ENCODE measurements at regions not wholly inside any gene's neighbourhood (a gene's known extent, or its start where the extent isn't known, plus 50 kb on each side); places are given as distances from the start of the nearest gene placed in this dataset.

- DNase-seq (ENCODE audit: low read depth), result no peak
These were observed 1262.8 kb upstream of the CDH8 start for GRCh38 chr16:63298993-63299392.

GRCh38 chr16:63292036-63292435 lies 1255.8 kb upstream of the CDH8 start:
- DNase-seq (ENCODE audit: low read depth), result no peak

GRCh38 chr16:63289834-63290460 lies 1253.7 kb upstream of the CDH8 start:
- peak; percentile 33 for DNase-seq (ENCODE audit: low read depth)

- no peak for DNase-seq (ENCODE audit: low read depth)
These were observed 1251.2 kb upstream of the CDH8 start for GRCh38 chr16:63287401-63287800.

GRCh38 chr16:63283721-63284120 lies 1247.5 kb upstream of the CDH8 start:
- DNase-seq (ENCODE audit: low read depth), result no peak

- DNase-seq (ENCODE audit: low read depth), result no peak
These were observed 1208.4 kb upstream of the CDH8 start for GRCh38 chr16:63244631-63245030.

- no peak for DNase-seq (ENCODE audit: low read depth)
These were observed 1205.3 kb upstream of the CDH8 start for GRCh38 chr16:63241497-63242028.

- no peak for DNase-seq (ENCODE audit: low read depth)
These were observed 1202.9 kb upstream of the CDH8 start for GRCh38 chr16:63239065-63239570.

- DNase-seq (ENCODE audit: low read depth), result no peak
These were observed 1194.3 kb upstream of the CDH8 start for GRCh38 chr16:63230421-63231040.

GRCh38 chr16:63228259-63228658 lies 1192.0 kb upstream of the CDH8 start:
- DNase-seq (ENCODE audit: low read depth), result no peak

GRCh38 chr16:63223851-63224250 lies 1187.6 kb upstream of the CDH8 start:
- no peak for DNase-seq (ENCODE audit: low read depth)

GRCh38 chr16:63216696-63217423 lies 1180.6 kb upstream of the CDH8 start:
- no peak for DNase-seq (ENCODE audit: low read depth)

GRCh38 chr16:63201851-63202250 lies 1165.6 kb upstream of the CDH8 start:
- no peak for DNase-seq (ENCODE audit: low read depth)

- no peak for DNase-seq (ENCODE audit: low read depth)
These were observed 1164.7 kb upstream of the CDH8 start for GRCh38 chr16:63200940-63201339.

- DNase-seq (ENCODE audit: low read depth), result no peak
These were observed 1159.1 kb upstream of the CDH8 start for GRCh38 chr16:63195336-63195735.

- DNase-seq (ENCODE audit: low read depth), result no peak
These were observed 1156.7 kb upstream of the CDH8 start for GRCh38 chr16:63192980-63193379.

GRCh38 chr16:63188086-63188771 lies 1152.0 kb upstream of the CDH8 start:
- DNase-seq (ENCODE audit: low read depth), result no peak

- no peak for DNase-seq (ENCODE audit: low read depth)
These were observed 1151.4 kb upstream of the CDH8 start for GRCh38 chr16:63187638-63188037.

- no peak for DNase-seq (ENCODE audit: low read depth)
These were observed 1149.1 kb upstream of the CDH8 start for GRCh38 chr16:63185235-63185780.

GRCh38 chr16:63183743-63184142 lies 1147.5 kb upstream of the CDH8 start:
- no peak for DNase-seq (ENCODE audit: low read depth)

GRCh38 chr16:63175313-63175712 lies 1139.1 kb upstream of the CDH8 start:
- DNase-seq (ENCODE audit: low read depth), result no peak

Data from HT1080 (cell line).